ENCODE measurements at regions not wholly inside any gene's neighbourhood (a gene's known extent, or its start where the extent isn't known, plus 50 kb on each side); places are given as distances from the start of the nearest gene placed in this dataset.

- ATAC-seq: no peak
- TF ChIP-seq TSHZ2 (CRISPR knock-in tag; IDR thresholded peaks at IDR 0.05) (no peak), OSR1 (CRISPR knock-in tag; IDR thresholded peaks at IDR 0.05) (no peak), ZFP30 (CRISPR knock-in tag; IDR thresholded peaks at IDR 0.05) (no peak), SNAI2 (CRISPR knock-in tag; IDR thresholded peaks at IDR 0.05) (no peak), TOX (CRISPR knock-in tag; IDR thresholded peaks at IDR 0.05; ENCODE audit: borderline replicate concordance) (no peak), ISL1 (CRISPR knock-in tag; IDR thresholded peaks at IDR 0.05) (no peak), ZNF70 (CRISPR knock-in tag; IDR thresholded peaks at IDR 0.05) (no peak), ZNF8 (CRISPR knock-in tag; IDR thresholded peaks at IDR 0.05) (no peak), PPARA (CRISPR knock-in tag; IDR thresholded peaks at IDR 0.05; ENCODE audit: borderline replicate concordance) (no peak), BACH2 (CRISPR knock-in tag; IDR thresholded peaks at IDR 0.05; ENCODE audit: borderline replicate concordance) (no peak)
Observed at GRCh38 chr21:35953597-35953996, 106.7 kb downstream of the SETD4 start.

- TF ChIP-seq ZC3H10 (CRISPR knock-in tag; IDR thresholded peaks at IDR 0.05) (no peak), CSRNP3 (CRISPR knock-in tag; IDR thresholded peaks at IDR 0.05) (no peak), PPARA (CRISPR knock-in tag; IDR thresholded peaks at IDR 0.05; ENCODE audit: borderline replicate concordance) (no peak), ZFP3 (CRISPR knock-in tag; IDR thresholded peaks at IDR 0.05) (no peak), ESRRG (CRISPR knock-in tag; IDR thresholded peaks at IDR 0.05) (no peak), ARNTL (CRISPR knock-in tag; IDR thresholded peaks at IDR 0.05; ENCODE audit: borderline replicate concordance, low read depth) (no peak), OSR1 (CRISPR knock-in tag; IDR thresholded peaks at IDR 0.05) (no peak), ZNF565 (CRISPR knock-in tag; conservative IDR thresholded peaks at IDR 0.05; ENCODE audit: low read depth) (no peak), GLIS3 (CRISPR knock-in tag; IDR thresholded peaks at IDR 0.05) (no peak), TOX (CRISPR knock-in tag; IDR thresholded peaks at IDR 0.05; ENCODE audit: borderline replicate concordance) (no peak), RARB (CRISPR knock-in tag; IDR thresholded peaks at IDR 0.05) (no peak), CSDC2 (CRISPR knock-in tag; IDR thresholded peaks at IDR 0.05) (no peak), TCF4 (CRISPR knock-in tag; IDR thresholded peaks at IDR 0.05; ENCODE audit: borderline replicate concordance) (no peak), ZNF8 (CRISPR knock-in tag; IDR thresholded peaks at IDR 0.05) (no peak), ZFP30 (CRISPR knock-in tag; IDR thresholded peaks at IDR 0.05) (no peak)
- TF ChIP-seq, protein P1, sequence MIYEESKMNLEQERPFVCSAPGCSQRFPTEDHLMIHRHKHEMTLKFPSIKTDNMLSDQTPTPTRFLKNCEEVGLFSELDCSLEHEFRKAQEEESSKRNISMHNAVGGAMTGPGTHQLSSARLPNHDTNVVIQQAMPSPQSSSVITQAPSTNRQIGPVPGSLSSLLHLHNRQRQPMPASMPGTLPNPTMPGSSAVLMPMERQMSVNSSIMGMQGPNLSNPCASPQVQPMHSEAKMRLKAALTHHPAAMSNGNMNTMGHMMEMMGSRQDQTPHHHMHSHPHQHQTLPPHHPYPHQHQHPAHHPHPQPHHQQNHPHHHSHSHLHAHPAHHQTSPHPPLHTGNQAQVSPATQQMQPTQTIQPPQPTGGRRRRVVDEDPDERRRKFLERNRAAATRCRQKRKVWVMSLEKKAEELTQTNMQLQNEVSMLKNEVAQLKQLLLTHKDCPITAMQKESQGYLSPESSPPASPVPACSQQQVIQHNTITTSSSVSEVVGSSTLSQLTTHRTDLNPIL (CRISPR knock-in tag; IDR thresholded peaks at IDR 0.05; ENCODE audit: low read depth): no peak
- TF ChIP-seq, protein P2, sequence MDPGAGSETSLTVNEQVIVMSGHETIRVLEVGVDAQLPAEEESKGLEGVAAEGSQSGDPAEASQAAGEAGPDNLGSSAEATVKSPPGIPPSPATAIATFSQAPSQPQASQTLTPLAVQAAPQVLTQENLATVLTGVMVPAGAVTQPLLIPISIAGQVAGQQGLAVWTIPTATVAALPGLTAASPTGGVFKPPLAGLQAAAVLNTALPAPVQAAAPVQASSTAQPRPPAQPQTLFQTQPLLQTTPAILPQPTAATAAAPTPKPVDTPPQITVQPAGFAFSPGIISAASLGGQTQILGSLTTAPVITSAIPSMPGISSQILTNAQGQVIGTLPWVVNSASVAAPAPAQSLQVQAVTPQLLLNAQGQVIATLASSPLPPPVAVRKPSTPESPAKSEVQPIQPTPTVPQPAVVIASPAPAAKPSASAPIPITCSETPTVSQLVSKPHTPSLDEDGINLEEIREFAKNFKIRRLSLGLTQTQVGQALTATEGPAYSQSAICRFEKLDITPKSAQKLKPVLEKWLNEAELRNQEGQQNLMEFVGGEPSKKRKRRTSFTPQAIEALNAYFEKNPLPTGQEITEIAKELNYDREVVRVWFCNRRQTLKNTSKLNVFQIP (CRISPR knock-in tag; IDR thresholded peaks at IDR 0.05; ENCODE audit: borderline replicate concordance, low read depth): no peak
- TF ChIP-seq, protein P3, sequence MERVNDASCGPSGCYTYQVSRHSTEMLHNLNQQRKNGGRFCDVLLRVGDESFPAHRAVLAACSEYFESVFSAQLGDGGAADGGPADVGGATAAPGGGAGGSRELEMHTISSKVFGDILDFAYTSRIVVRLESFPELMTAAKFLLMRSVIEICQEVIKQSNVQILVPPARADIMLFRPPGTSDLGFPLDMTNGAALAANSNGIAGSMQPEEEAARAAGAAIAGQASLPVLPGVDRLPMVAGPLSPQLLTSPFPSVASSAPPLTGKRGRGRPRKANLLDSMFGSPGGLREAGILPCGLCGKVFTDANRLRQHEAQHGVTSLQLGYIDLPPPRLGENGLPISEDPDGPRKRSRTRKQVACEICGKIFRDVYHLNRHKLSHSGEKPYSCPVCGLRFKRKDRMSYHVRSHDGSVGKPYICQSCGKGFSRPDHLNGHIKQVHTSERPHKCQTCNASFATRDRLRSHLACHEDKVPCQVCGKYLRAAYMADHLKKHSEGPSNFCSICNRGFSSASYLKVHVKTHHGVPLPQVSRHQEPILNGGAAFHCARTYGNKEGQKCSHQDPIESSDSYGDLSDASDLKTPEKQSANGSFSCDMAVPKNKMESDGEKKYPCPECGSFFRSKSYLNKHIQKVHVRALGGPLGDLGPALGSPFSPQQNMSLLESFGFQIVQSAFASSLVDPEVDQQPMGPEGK (CRISPR knock-in tag; IDR thresholded peaks at IDR 0.05; ENCODE audit: borderline replicate concordance): no peak
- ATAC-seq: no peak
Observed at GRCh38 chr21:35952651-35953340, 107.5 kb downstream of the SETD4 start.

Data from SK-N-SH treated with all-trans-retinoic acid at 6 μM for 48 hours (cell line).